Tibial artery (tissue), 4 donors: ENCODE measurements at regions not wholly inside any gene's neighbourhood (a gene's known extent, or its start where the extent isn't known, plus 50 kb on each side); places are given as distances from the start of the nearest gene placed in this dataset.

Experiments
- DNase-seq, 2 donors: peaks; one replicate each; pipeline ENCODE4 v3.0.0-alpha.2; 2019
- H3K27ac ChIP-seq, 2 donors: fragments of 200-600 bp; sonication (generic) in 1 of 2; 1 replicate in 1 of 2; 2 replicates in 1 of 2; pipeline ENCODE4 v1.5.1; 2018 to 2019; ENCODE audit warnings: mild to moderate bottlenecking in 1 of 2
- H3K27me3 ChIP-seq, 2 donors: fragments of 200-600 bp; sonication (generic) in 1 of 2; one replicate each; pipeline versions ENCODE4 v1.5.1 to v1.6.0; 2016 to 2019
- H3K36me3 ChIP-seq, 3 donors: fragments of 200-600 bp; sonication (generic) in 2 of 3; one replicate each; pipeline ENCODE4 v1.5.1; 2016 to 2019; ENCODE audit warnings: mild to moderate bottlenecking in 2 of 3
- H3K4me1 ChIP-seq, 4 donors: fragments of 200-600 bp; sonication (generic) in 2 of 4; 1 replicate in 3 of 4; 2 replicates in 1 of 4; pipeline ENCODE4 v1.5.1; 2016 to 2019
- H3K4me3 ChIP-seq, 2 donors: fragments of 200-600 bp; sonication (generic) in 1 of 2; 1 replicate in 1 of 2; 2 replicates in 1 of 2; pipeline ENCODE4 v1.5.1; 2018 to 2019; ENCODE audit warnings: mild to moderate bottlenecking in 2 of 2
- H3K9me3 ChIP-seq, 3 donors: fragments of 200-600 bp; sonication (generic) in 1 of 3; one replicate each; pipeline ENCODE4 v1.5.1; 2016 to 2019
- intact Hi-C: fragments of 100-400 bp; cut with DNase I; formaldehyde crosslinking; loops from one replicate; pipeline ENCODE4 v1.15.0; 2023; ENCODE audit warnings: low total_unique reads
- TF ChIP-seq, protein P1 (sequence below), 2 experiments: fragments of 200-600 bp in 1 of 2; fragments of 450-650 bp in 1 of 2; IDR thresholded peaks; one replicate each; pipeline ENCODE4 v1.5.1; 2017 to 2019; ENCODE audit warnings: antibody characterized with exemption in 2 of 2, mild to moderate bottlenecking in 1 of 2, moderate library complexity in 1 of 2

DNA sequence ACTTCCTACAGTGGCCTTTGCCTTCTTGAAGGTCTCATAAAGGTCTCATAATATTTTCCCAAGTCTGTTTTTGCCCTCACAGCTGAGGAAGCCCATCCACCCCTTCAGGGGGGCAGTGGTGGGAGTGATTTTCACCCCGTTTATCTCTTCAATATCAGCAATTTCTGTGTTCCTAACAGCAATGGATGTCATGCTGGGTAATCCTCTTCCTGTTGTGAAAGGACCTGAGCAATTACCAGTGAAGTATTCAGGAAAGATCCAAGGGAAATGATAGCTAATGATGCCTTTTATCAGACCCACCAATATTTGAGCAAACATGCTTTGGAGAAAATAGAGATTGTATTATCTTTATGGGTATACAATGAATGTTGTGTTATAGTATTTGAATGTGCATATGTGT is 226.9 kb downstream of the INSC start:
- no peaks in the 10 kb centered on the region for H3K27me3 ChIP-seq
- H3K4me1 ChIP-seq: no peaks in the 10 kb centered on the region
- H3K36me3 ChIP-seq: no peaks in the 10 kb centered on the region
- H3K27ac ChIP-seq: no peak overlapping the region
- no peak for DNase-seq
- H3K9me3 ChIP-seq: no peaks in the 10 kb centered on the region
- H3K4me3 ChIP-seq: no peak overlapping the region
- TF ChIP-seq, protein P1, sequence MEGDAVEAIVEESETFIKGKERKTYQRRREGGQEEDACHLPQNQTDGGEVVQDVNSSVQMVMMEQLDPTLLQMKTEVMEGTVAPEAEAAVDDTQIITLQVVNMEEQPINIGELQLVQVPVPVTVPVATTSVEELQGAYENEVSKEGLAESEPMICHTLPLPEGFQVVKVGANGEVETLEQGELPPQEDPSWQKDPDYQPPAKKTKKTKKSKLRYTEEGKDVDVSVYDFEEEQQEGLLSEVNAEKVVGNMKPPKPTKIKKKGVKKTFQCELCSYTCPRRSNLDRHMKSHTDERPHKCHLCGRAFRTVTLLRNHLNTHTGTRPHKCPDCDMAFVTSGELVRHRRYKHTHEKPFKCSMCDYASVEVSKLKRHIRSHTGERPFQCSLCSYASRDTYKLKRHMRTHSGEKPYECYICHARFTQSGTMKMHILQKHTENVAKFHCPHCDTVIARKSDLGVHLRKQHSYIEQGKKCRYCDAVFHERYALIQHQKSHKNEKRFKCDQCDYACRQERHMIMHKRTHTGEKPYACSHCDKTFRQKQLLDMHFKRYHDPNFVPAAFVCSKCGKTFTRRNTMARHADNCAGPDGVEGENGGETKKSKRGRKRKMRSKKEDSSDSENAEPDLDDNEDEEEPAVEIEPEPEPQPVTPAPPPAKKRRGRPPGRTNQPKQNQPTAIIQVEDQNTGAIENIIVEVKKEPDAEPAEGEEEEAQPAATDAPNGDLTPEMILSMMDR (IDR thresholded peaks at IDR 0.05): no peak
- intact Hi-C loops: no loop called here

DNA sequence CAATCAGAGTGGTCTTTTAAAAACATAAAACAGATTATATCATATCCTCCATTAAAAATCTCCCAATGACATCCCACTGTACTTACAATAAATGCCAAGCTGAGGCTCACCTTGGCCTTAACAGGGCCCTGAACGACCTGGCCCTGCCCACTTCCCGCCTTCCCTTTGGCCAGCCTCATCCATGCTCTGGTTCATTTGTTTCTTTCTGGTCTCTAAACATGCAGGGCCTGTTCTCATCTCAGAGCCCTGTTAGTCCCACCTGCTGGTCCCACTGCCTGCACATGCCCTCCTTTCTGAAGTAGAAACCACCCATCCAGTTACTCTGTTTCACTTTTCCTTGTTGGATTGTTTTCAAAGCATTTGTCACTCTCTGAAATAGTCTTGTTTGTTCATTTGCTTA is 227.4 kb downstream of the INSC start:
- Histone ChIP-seq H3K4me1 (no peaks in the 10 kb centered on the region), H3K27me3 (no peaks in the 10 kb centered on the region), H3K9me3 (no peaks in the 10 kb centered on the region), H3K27ac (no peak overlapping the region), H3K36me3 (no peaks in the 10 kb centered on the region), H3K4me3 (no peak overlapping the region)
- intact Hi-C loops: no loop called here
- no peak for DNase-seq
- TF ChIP-seq, protein P1 (IDR thresholded peaks at IDR 0.05): no peak

GRCh38 chr11:15346907-15347306 is 232.2 kb downstream of the INSC start:
- TF ChIP-seq, protein P1 (IDR thresholded peaks at IDR 0.05): no peak
- no peak overlapping the region for H3K27ac ChIP-seq
- no peaks in the 10 kb centered on the region for H3K27me3 ChIP-seq
- no peaks in the 10 kb centered on the region for H3K9me3 ChIP-seq
- intact Hi-C loops: no loop called here
- no peak for DNase-seq
- H3K4me3 ChIP-seq: no peak overlapping the region
- no peaks in the 10 kb centered on the region for H3K36me3 ChIP-seq
- no peaks in the 10 kb centered on the region for H3K4me1 ChIP-seq

GRCh38 chr11:15347969-15348734 is 233.4 kb downstream of the INSC start:
- H3K27ac ChIP-seq: no peak overlapping the region
- no peaks in the 10 kb centered on the region for H3K27me3 ChIP-seq
- TF ChIP-seq, protein P1 (IDR thresholded peaks at IDR 0.05): no peak
- no peaks in the 10 kb centered on the region for H3K4me1 ChIP-seq
- no peaks in the 10 kb centered on the region for H3K9me3 ChIP-seq
- intact Hi-C loops: no loop called here
- no peak for DNase-seq
- H3K36me3 ChIP-seq: no peaks in the 10 kb centered on the region
- H3K4me3 ChIP-seq: no peak overlapping the region

DNA sequence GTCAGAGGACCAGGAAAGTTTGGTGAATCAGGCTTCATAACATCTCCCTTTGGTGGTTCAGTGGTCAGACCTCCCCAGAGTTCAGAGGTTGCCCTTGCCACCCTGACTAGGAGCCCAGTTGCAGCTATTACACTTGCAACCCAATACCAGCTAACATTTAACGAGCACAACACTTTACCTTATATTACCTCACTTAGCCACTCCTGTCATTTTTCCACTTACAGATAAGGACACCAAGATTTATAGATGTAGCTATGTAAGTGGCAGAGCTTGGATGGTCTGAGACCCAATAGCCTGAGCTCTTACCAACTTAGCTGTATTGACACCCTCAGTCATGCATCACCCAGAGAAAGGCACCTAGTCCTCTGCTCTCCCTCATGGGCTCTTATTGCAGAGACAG is 234.7 kb downstream of the INSC start:
- intact Hi-C loops: no loop called here
- no peaks in the 10 kb centered on the region for H3K36me3 ChIP-seq
- TF ChIP-seq, protein P1 (IDR thresholded peaks at IDR 0.05): no peak
- no peaks in the 10 kb centered on the region for H3K9me3 ChIP-seq
- H3K27me3 ChIP-seq: no peaks in the 10 kb centered on the region
- no peak overlapping the region for H3K4me3 ChIP-seq
- H3K27ac ChIP-seq: no peak overlapping the region
- DNase-seq: no peak
- H3K4me1 ChIP-seq: no peaks in the 10 kb centered on the region
